IMR-90 (cell line): ENCODE measurements at regions not wholly inside any gene's neighbourhood (a gene's known extent, or its start where the extent isn't known, plus 50 kb on each side); places are given as distances from the start of the nearest gene placed in this dataset.

Source experiments
- ATAC-seq: fragments of 200-7000 bp; cut with Tn5 transposase; 2 replicates; pipeline ENCODE4 v1.9.1; 2020; ENCODE audit warnings: low read depth, mild to moderate bottlenecking, moderate library complexity
- BruUV-seq: library from RNA; stranded (reverse); fragments of 400-500 nt; replicated peaks from 2 replicates; lab custom pipeline; 2021; lab: Mats Ljungman, UMichigan
- CTCF ChIA-PET: fragments of 300-600 bp; formaldehyde crosslinking; extraction: SDS; loops from one replicate; lab custom pipeline; 2021; ENCODE audit warnings: antibody characterized with exemption; lab: Yijun Ruan, JAX
- POLR2A ChIA-PET: fragments of 300-600 bp; sonication (Branson Sonifier 250); formaldehyde crosslinking; loops from one replicate; lab custom pipeline; 2022; ENCODE audit warnings: antibody characterized with exemption; ENCODE audit not compliant: unreplicated experiment; lab: Charles Lee
- DNase-seq: peaks from one replicate; pipeline ENCODE4 v3.0.0; 2013
- H2AFZ ChIP-seq: replicated peaks from 2 replicates; pipeline ENCODE3; 2013; ENCODE audit warnings: low read length, mild to moderate bottlenecking; ENCODE audit not compliant: poor library complexity
- H2AK5ac ChIP-seq: 2 replicates; pipeline ENCODE4 v1.6.1; 2013; ENCODE audit warnings: low read depth, low read length, inconsistent platforms
- H2AK9ac ChIP-seq: replicated peaks from 2 replicates; pipeline ENCODE3; 2013; ENCODE audit warnings: mild to moderate bottlenecking, low read depth, low read length, moderate library complexity; ENCODE audit not compliant: poor library complexity
- H2BK120ac ChIP-seq: 2 replicates; pipeline ENCODE4 v1.6.1; 2013; ENCODE audit warnings: low read depth, low read length, inconsistent platforms
- H2BK15ac ChIP-seq: 3 replicates; pipeline ENCODE4 v1.6.1; 2013; ENCODE audit warnings: low read depth, low read length, inconsistent platforms
- H2BK20ac ChIP-seq: 2 replicates; pipeline ENCODE4 v1.6.1; 2013; ENCODE audit warnings: low read depth, mild to moderate bottlenecking, inconsistent platforms, low read length, moderate library complexity
- H2BK5ac ChIP-seq: 2 replicates; pipeline ENCODE4 v1.6.1; 2013; ENCODE audit warnings: mild to moderate bottlenecking, low read depth, low read length, inconsistent platforms; ENCODE audit not compliant: poor library complexity, severe bottlenecking
- H3K14ac ChIP-seq: replicated peaks from 2 replicates; pipeline ENCODE4 v1.6.1; 2013; ENCODE audit warnings: low read depth, low read length, inconsistent platforms
- H3K18ac ChIP-seq: 2 replicates; pipeline ENCODE4 v1.6.1; 2013; ENCODE audit warnings: low read depth, low read length, control low read depth
- H3K23ac ChIP-seq: 2 replicates; pipeline ENCODE4 v1.6.1; 2013; ENCODE audit warnings: low read depth, low read length, inconsistent platforms
- H3K27ac ChIP-seq: 2 replicates; pipeline ENCODE4 v1.5.1; 2013; ENCODE audit warnings: mild to moderate bottlenecking, control low read depth, low read length; ENCODE audit not compliant: insufficient read depth
- H3K27me3 ChIP-seq: 2 replicates; pipeline ENCODE4 v1.6.1; 2013; ENCODE audit warnings: low read length; ENCODE audit not compliant: control insufficient read depth, insufficient read depth
- H3K36me3 ChIP-seq: 2 replicates; pipeline ENCODE4 v1.6.1; 2013; ENCODE audit warnings: low read length, mixed read lengths; ENCODE audit not compliant: control insufficient read depth, insufficient read depth
- H3K4ac ChIP-seq: 2 replicates; pipeline ENCODE4 v1.6.1; 2013; ENCODE audit warnings: low read depth, low read length, inconsistent platforms
- H3K4me1 ChIP-seq: 2 replicates; pipeline ENCODE4 v1.6.1; 2013; ENCODE audit warnings: low read length, mixed read lengths; ENCODE audit not compliant: control insufficient read depth, insufficient read depth
- H3K4me2 ChIP-seq: 2 replicates; pipeline ENCODE4 v1.6.1; 2013; ENCODE audit warnings: low read depth, mild to moderate bottlenecking, control low read depth, low read length, moderate library complexity
- H3K4me3 ChIP-seq: 2 replicates; pipeline ENCODE4 v1.5.1; 2013; ENCODE audit warnings: low read depth, mild to moderate bottlenecking, control low read depth, low read length, moderate library complexity; ENCODE audit not compliant: insufficient read depth
- H3K56ac ChIP-seq: 2 replicates; pipeline ENCODE4 v1.6.1; 2013; ENCODE audit warnings: low read length, inconsistent platforms; ENCODE audit not compliant: insufficient read depth; ENCODE audit errors: extremely low read depth
- H3K79me1 ChIP-seq, 2 experiments: 2 replicates each; pipeline ENCODE4 v1.6.1; 2013; ENCODE audit warnings: low read length in 2 of 2, inconsistent platforms in 1 of 2, low read depth in 1 of 2
- H3K9ac ChIP-seq: 2 replicates; pipeline ENCODE4 v1.6.1; 2013; ENCODE audit warnings: low read depth, low read length, control low read depth
- H3K9me1 ChIP-seq: 2 replicates; pipeline ENCODE4 v1.6.1; 2013; ENCODE audit warnings: low read length, inconsistent platforms; ENCODE audit not compliant: insufficient read depth
- H3K9me3 ChIP-seq: 2 replicates; pipeline ENCODE4 v1.6.1; 2013; ENCODE audit warnings: low read length; ENCODE audit not compliant: control insufficient read depth, insufficient read depth
- H4K20me1 ChIP-seq: 2 replicates; pipeline ENCODE4 v1.6.1; 2013; ENCODE audit warnings: low read length, inconsistent platforms; ENCODE audit not compliant: insufficient read depth
- H4K5ac ChIP-seq: 2 replicates; pipeline ENCODE4 v1.6.1; 2013; ENCODE audit warnings: mild to moderate bottlenecking, low read depth, low read length, control low read depth
- H4K8ac ChIP-seq, 2 experiments: 2 replicates each; pipeline ENCODE4 v1.6.1; 2013; ENCODE audit warnings: low read depth in 2 of 2, low read length in 2 of 2, control low read depth in 1 of 2, inconsistent platforms in 1 of 2
- H4K91ac ChIP-seq: 2 replicates; pipeline ENCODE4 v1.6.1; 2013; ENCODE audit warnings: low read depth, low read length, inconsistent platforms; ENCODE audit not compliant: insufficient read depth
- BHLHE40 ChIP-seq: fragments of 150-350 bp; IDR thresholded peaks from 2 replicates; pipeline ENCODE4 v1.6.1; 2016; ENCODE audit warnings: mild to moderate bottlenecking, low read depth, low read length
- CEBPB ChIP-seq: IDR thresholded peaks from 2 replicates; pipeline ENCODE4 v1.6.1; 2012; ENCODE audit warnings: low read depth, low read length, improper control_type of control experiment
- CHD1 ChIP-seq: IDR thresholded peaks from 2 replicates; pipeline ENCODE4 v1.6.1; 2012; ENCODE audit warnings: low read depth, low read length, improper control_type of control experiment
- CTCF ChIP-seq: conservative IDR thresholded peaks from 2 replicates; pipeline ENCODE4 v1.5.1; 2012; ENCODE audit warnings: mild to moderate bottlenecking, low read depth, low read length, improper control_type of control experiment
- ELK1 ChIP-seq: fragments of 150-350 bp; IDR thresholded peaks from 2 replicates; pipeline ENCODE4 v1.6.1; 2016; ENCODE audit warnings: low read depth, mild to moderate bottlenecking, low read length, moderate library complexity, borderline replicate concordance
- FOS ChIP-seq: fragments of 150-350 bp; IDR thresholded peaks from 2 replicates; pipeline ENCODE4 v1.6.1; 2016; ENCODE audit warnings: low read depth, low read length
- MAFK ChIP-seq: IDR thresholded peaks from 2 replicates; pipeline ENCODE4 v1.6.1; 2012; ENCODE audit warnings: low read depth, low read length, improper control_type of control experiment
- MAZ ChIP-seq: IDR thresholded peaks from 2 replicates; pipeline ENCODE4 v1.6.1; 2012; ENCODE audit warnings: low read depth, mild to moderate bottlenecking, low read length, improper control_type of control experiment, moderate library complexity, borderline replicate concordance
- MXI1 ChIP-seq: IDR thresholded peaks from 2 replicates; pipeline ENCODE4 v1.6.1; 2012; ENCODE audit warnings: low read depth, mild to moderate bottlenecking, low read length, moderate library complexity, borderline replicate concordance
- NFE2L2 ChIP-seq: fragments of 150-350 bp; IDR thresholded peaks from 2 replicates; pipeline ENCODE4 v1.6.1; 2016; ENCODE audit warnings: low read depth, mild to moderate bottlenecking, low read length
- POLR2A ChIP-seq: IDR thresholded peaks from 2 replicates; pipeline ENCODE4 v1.6.1; 2012; ENCODE audit warnings: mild to moderate bottlenecking, low read depth, low read length
- RAD21 ChIP-seq: IDR thresholded peaks from 2 replicates; pipeline ENCODE4 v1.6.1; 2012; ENCODE audit warnings: low read length, improper control_type of control experiment
- RCOR1 ChIP-seq: IDR thresholded peaks from 2 replicates; pipeline ENCODE4 v1.6.1; 2012; ENCODE audit warnings: mild to moderate bottlenecking, low read length, improper control_type of control experiment; ENCODE audit not compliant: insufficient replicate concordance
- RFX5 ChIP-seq: IDR thresholded peaks from 2 replicates; pipeline ENCODE4 v1.8.0; 2012; ENCODE audit warnings: low read depth, mild to moderate bottlenecking, low read length, moderate library complexity
- SMC3 ChIP-seq: fragments of 150-350 bp; IDR thresholded peaks from 2 replicates; pipeline ENCODE4 v1.6.1; 2016; ENCODE audit warnings: low read depth, mild to moderate bottlenecking, antibody characterized with exemption, low read length, moderate library complexity
- USF2 ChIP-seq: fragments of 150-350 bp; IDR thresholded peaks from 2 replicates; pipeline ENCODE4 v1.6.1; 2017; ENCODE audit warnings: mild to moderate bottlenecking, antibody characterized with exemption, low read length, low read depth
- WGBS, 2 experiments: methylation state at CpG; one replicate each; pipeline versions ENCODE4 v1.1.5 to v1.1.7; 2013; ENCODE audit warnings: missing lambda C conversion rate in 2 of 2; ENCODE audit not compliant: insufficient read length in 1 of 2; ENCODE audit errors: extremely low coverage in 2 of 2; 5-methylcytosine and 5-hydroxymethylcytosine counted together
- dilution Hi-C: fragments of 300-500 bp; cut with HindIII; formaldehyde crosslinking; loops from one replicate; pipeline ENCODE4 v1.14.3; 2018; ENCODE audit warnings: low sequenced_read_pairs; ENCODE audit not compliant: unreplicated experiment
- in situ Hi-C: fragments of 300-500 bp; cut with MboI; formaldehyde crosslinking; loops from 3 replicates; pipeline ENCODE4 v1.14.3; 2019; ENCODE audit warnings: low sequenced_read_pairs, inconsistent platforms, mixed read lengths
- intact Hi-C: fragments of 100-400 bp; cut with micrococcal nuclease; formaldehyde crosslinking; loops from 2 replicates; pipeline ENCODE4 v1.10.0; 2022

- Histone ChIP-seq H3K27ac (no peak overlapping the region), H4K20me1 (no peaks in the 10 kb centered on the region), H3K56ac (no peak overlapping the region), H2AK5ac (no peak overlapping the region), H3K9ac (no peak overlapping the region), H4K5ac (no peak overlapping the region), H2AK9ac (no peak overlapping the region), H2BK20ac (no peak overlapping the region), H3K79me1 (no peaks in the 10 kb centered on the region), H2BK5ac (no peak overlapping the region), H3K9me1 (no peaks in the 10 kb centered on the region), H2BK120ac (no peak overlapping the region), H4K91ac (no peak overlapping the region), H3K27me3 (no peaks in the 10 kb centered on the region), H4K8ac (no peak overlapping the region), H3K4me3 (no peak overlapping the region), H3K23ac (no peak overlapping the region), H3K18ac (no peak overlapping the region), H2BK15ac (no peak overlapping the region), H3K4me2 (no peak overlapping the region), H3K4me1 (no peaks in the 10 kb centered on the region), H3K36me3 (no peaks in the 10 kb centered on the region), H3K4ac (no peak overlapping the region), H2AFZ (no peak overlapping the region), H3K9me3 (peaks cover 41% of the 10 kb centered on the region), H3K14ac (no peak overlapping the region)
- DNase-seq (no peak), ATAC-seq (no peak)
- BruUV-seq = no TSS peak
- TF ChIP-seq MAFK (no peak), RFX5 (no peak), POLR2A (no peak), USF2 (no peak), SMC3 (no peak), ELK1 (no peak), CHD1 (no peak), MAZ (no peak), MXI1 (no peak), RAD21 (no peak), CTCF (no peak), FOS (no peak), CEBPB (no peak), BHLHE40 (no peak), NFE2L2 (no peak), RCOR1 (no peak)
- CTCF ChIA-PET = no interaction called here
- intact Hi-C loops (no loop called here), in situ Hi-C loops (no loop called here), dilution Hi-C loops (no loop called here)
- 61% methylated on average over 3 of the region's 3 CpGs; no CpG with 5 or more reads in 1 of the 2 experiments for WGBS, 2 experiments
- POLR2A ChIA-PET = no interaction called here
Measured at GRCh38 chr19:27901078-27901477, 1311.9 kb downstream of the UQCRFS1 start.
